H1 (cell line): ENCODE measurements at regions not wholly inside any gene's neighbourhood (a gene's known extent, or its start where the extent isn't known, plus 50 kb on each side); places are given as distances from the start of the nearest gene placed in this dataset.

Experiments
- CTCF ChIA-PET: fragments of 300-600 bp; sonication (Branson Sonifier 250); formaldehyde crosslinking; loops from one replicate; lab custom pipeline; 2021; ENCODE audit not compliant: partially characterized antibody; lab: Charles Lee
- POLR2A ChIA-PET: fragments of 300-600 bp; sonication (Branson Sonifier 250); formaldehyde crosslinking; loops from one replicate; lab custom pipeline; 2021; ENCODE audit warnings: inconsistent platforms; ENCODE audit not compliant: partially characterized antibody; lab: Charles Lee
- DNase-seq, 2 experiments: peaks; one replicate each; pipeline versions ENCODE4 v3.0.0 to v3.0.0-alpha.2; 2010 to 2022; ENCODE audit warnings: low spot score in 2 of 2, low read depth in 1 of 2, mixed read lengths in 1 of 2
- FAIRE-seq: peaks from 2 replicates; lab custom pipeline; 2011; peaks lifted over from hg19 to GRCh38; lab: Jason Lieb, UNC
- H2AFZ ChIP-seq: 2 replicates; pipeline ENCODE4 v1.8.1; 2012; ENCODE audit warnings: low read length, inconsistent platforms
- H2AK5ac ChIP-seq: 2 replicates; pipeline ENCODE4 v1.6.1; 2013; ENCODE audit warnings: low read depth, low read length
- H2BK120ac ChIP-seq: replicated peaks from 2 replicates; pipeline ENCODE3; 2013; ENCODE audit warnings: low read depth, low read length, inconsistent platforms
- H2BK12ac ChIP-seq: 2 replicates; pipeline ENCODE4 v1.6.1; 2013; ENCODE audit warnings: low read depth, low read length
- H2BK15ac ChIP-seq: 2 replicates; pipeline ENCODE4 v1.6.1; 2013; ENCODE audit warnings: low read length
- H2BK20ac ChIP-seq: 2 replicates; pipeline ENCODE4 v1.6.1; 2013; ENCODE audit warnings: low read length
- H2BK5ac ChIP-seq: 2 replicates; pipeline ENCODE4 v1.6.1; 2013; ENCODE audit warnings: low read depth, low read length
- H3K14ac ChIP-seq: 2 replicates; pipeline ENCODE4 v1.6.1; 2013; ENCODE audit warnings: inconsistent platforms; ENCODE audit not compliant: insufficient read length
- H3K18ac ChIP-seq: 2 replicates; pipeline ENCODE4 v1.6.1; 2013; ENCODE audit warnings: low read length; ENCODE audit errors: extremely low read depth
- H3K23ac ChIP-seq: 2 replicates; pipeline ENCODE4 v1.6.1; 2013; ENCODE audit warnings: inconsistent platforms; ENCODE audit not compliant: insufficient read length
- H3K23me2 ChIP-seq: 2 replicates; pipeline ENCODE4 v1.6.1; 2013; ENCODE audit warnings: low read depth, low read length
- H3K27ac ChIP-seq: 2 replicates; pipeline ENCODE4 v1.6.1; 2011; ENCODE audit warnings: low read depth, low read length, inconsistent platforms
- H3K27me3 ChIP-seq, 4 experiments: replicated peaks in 1 of 4; 1 replicate in 1 of 4; 2 replicates in 3 of 4; pipeline versions ENCODE4 v1.6.1 to v1.8.1; 2011 to 2013; ENCODE audit warnings: low read length in 3 of 4, mild to moderate bottlenecking in 3 of 4, inconsistent platforms in 2 of 4, mixed read lengths in 2 of 4, moderate library complexity in 1 of 4; ENCODE audit not compliant: control insufficient read depth in 3 of 4, insufficient read depth in 3 of 4; ENCODE audit errors: extremely low read depth in 1 of 4
- H3K36me3 ChIP-seq, 4 experiments: 2 replicates each; pipeline versions ENCODE4 v1.6.1 to v1.8.1; 2011 to 2013; ENCODE audit warnings: mild to moderate bottlenecking in 4 of 4, low read length in 3 of 4, moderate library complexity in 2 of 4, control low read depth in 1 of 4, inconsistent platforms in 1 of 4; ENCODE audit not compliant: insufficient read depth in 4 of 4, control insufficient read depth in 2 of 4
- H3K4ac ChIP-seq: replicated peaks from 2 replicates; pipeline ENCODE3; 2013; ENCODE audit warnings: low read length, low read depth, mixed read lengths, inconsistent platforms; ENCODE audit not compliant: insufficient read length
- H3K4me1 ChIP-seq, 4 experiments: replicated peaks in 1 of 4; 1 replicate in 1 of 4; 2 replicates in 3 of 4; pipeline versions ENCODE4 v1.6.1 to v1.8.1; 2011 to 2013; ENCODE audit warnings: low read length in 3 of 4, inconsistent platforms in 2 of 4, mixed read lengths in 1 of 4; ENCODE audit not compliant: insufficient read depth in 4 of 4, control insufficient read depth in 3 of 4
- H3K4me2 ChIP-seq, 2 experiments: 2 replicates each; pipeline versions ENCODE4 v1.6.1 to v1.8.1; 2011 to 2013; ENCODE audit warnings: low read depth in 2 of 2, low read length in 2 of 2, control low read depth in 1 of 2, inconsistent platforms in 1 of 2, mild to moderate bottlenecking in 1 of 2; ENCODE audit not compliant: insufficient read depth in 1 of 2
- H3K4me3 ChIP-seq, 4 experiments: fragments of 200-600, 300-600 bp in 1 of 4; sonication (generic), shearing (Covaris generic), sonication (Bioruptor Twin) in 1 of 4; 2 replicates each; pipeline versions ENCODE4 v1.5.1 to v1.8.1; 2011 to 2016; ENCODE audit warnings: low read length in 4 of 4, low read depth in 3 of 4, control low read depth in 2 of 4, inconsistent platforms in 2 of 4, mild to moderate bottlenecking in 2 of 4, mixed read lengths in 1 of 4, moderate library complexity in 1 of 4; ENCODE audit not compliant: insufficient read depth in 2 of 4; ENCODE audit errors: extremely low read depth in 1 of 4
- H3K56ac ChIP-seq: replicated peaks from 2 replicates; pipeline ENCODE3; 2013; ENCODE audit warnings: low read depth, mild to moderate bottlenecking, mixed read lengths, low read length, inconsistent platforms; ENCODE audit not compliant: insufficient read length
- H3K79me1 ChIP-seq: 2 replicates; pipeline ENCODE4 v1.6.1; 2013; ENCODE audit warnings: low read depth, low read length, control low read depth
- H3K79me2 ChIP-seq, 2 experiments: 2 replicates each; pipeline versions ENCODE4 v1.6.1 to v1.8.1; 2012 to 2013; ENCODE audit warnings: low read length in 2 of 2, mild to moderate bottlenecking in 2 of 2, inconsistent platforms in 1 of 2; ENCODE audit not compliant: insufficient read depth in 2 of 2, control insufficient read depth in 1 of 2
- H3K9ac ChIP-seq, 4 experiments: replicated peaks in 1 of 4; 1 replicate in 1 of 4; 2 replicates in 3 of 4; pipeline versions ENCODE4 v1.6.1 to v1.8.1; 2011 to 2013; ENCODE audit warnings: low read depth in 3 of 4, low read length in 3 of 4, control low read depth in 2 of 4, mild to moderate bottlenecking in 2 of 4, moderate library complexity in 2 of 4, inconsistent platforms in 1 of 4; ENCODE audit errors: extremely low read depth in 1 of 4
- H3K9me3 ChIP-seq, 2 experiments: 2 replicates each; pipeline versions ENCODE4 v1.6.1 to v1.8.1; 2012 to 2013; ENCODE audit warnings: mild to moderate bottlenecking in 2 of 2, moderate library complexity in 2 of 2, control low read depth in 1 of 2, inconsistent platforms in 1 of 2, low read depth in 1 of 2, low read length in 1 of 2, mixed read lengths in 1 of 2; ENCODE audit not compliant: insufficient read depth in 2 of 2
- H4K20me1 ChIP-seq, 2 experiments: replicated peaks in 1 of 2; 2 replicates each; pipeline versions ENCODE3 to v1.8.1; 2011 to 2013; ENCODE audit warnings: inconsistent platforms in 2 of 2, low read length in 2 of 2, mild to moderate bottlenecking in 1 of 2; ENCODE audit not compliant: insufficient read depth in 2 of 2, control insufficient read depth in 1 of 2
- H4K5ac ChIP-seq: 2 replicates; pipeline ENCODE4 v1.6.1; 2013; ENCODE audit warnings: low read length, low read depth, mixed read lengths, inconsistent platforms; ENCODE audit not compliant: insufficient read length
- H4K8ac ChIP-seq: 2 replicates; pipeline ENCODE4 v1.8.0; 2013; ENCODE audit warnings: mild to moderate bottlenecking, moderate library complexity, low read length, inconsistent platforms; ENCODE audit not compliant: insufficient read depth; ENCODE audit errors: extremely low read depth
- H4K91ac ChIP-seq: replicated peaks from 2 replicates; pipeline ENCODE3; 2013; ENCODE audit warnings: low read length, mixed read lengths, inconsistent platforms; ENCODE audit not compliant: insufficient read length
- CBX5 ChIP-seq: fragments of 300-800, 300-1000 bp; sonication (generic); IDR thresholded peaks from 2 replicates; pipeline ENCODE4 v1.7.1; 2016; ENCODE audit warnings: antibody characterized with exemption, low read length, low read depth
- CREB1 ChIP-seq: IDR thresholded peaks from 2 replicates; pipeline ENCODE4 v1.6.1; 2012; ENCODE audit warnings: inconsistent platforms
- RAD21 ChIP-seq, 2 experiments: IDR thresholded peaks in 1 of 2; conservative IDR thresholded peaks in 1 of 2; 2 replicates each; pipeline ENCODE4 v1.6.1; 2011; ENCODE audit warnings: low read depth in 2 of 2, low read length in 2 of 2, improper control_type of control experiment in 1 of 2, inconsistent platforms in 1 of 2, mild to moderate bottlenecking in 1 of 2, moderate library complexity in 1 of 2
- YY1 ChIP-seq: IDR thresholded peaks from 2 replicates; pipeline ENCODE4 v1.6.1; 2011; ENCODE audit warnings: low read depth, mild to moderate bottlenecking, low read length
- WGBS, 2 experiments: shearing (Covaris generic) in 1 of 2; methylation state at CpG; one replicate each; pipeline versions ENCODE4 v1.1.6 to v1.1.7; 2013 to 2015; ENCODE audit warnings: low lambda C conversion rate in 2 of 2, mixed read lengths in 2 of 2, inconsistent platforms in 1 of 2, low coverage in 1 of 2, missing lambda C conversion rate in 1 of 2; ENCODE audit not compliant: insufficient replicate concordance in 2 of 2, insufficient coverage in 1 of 2, insufficient read length in 1 of 2; ENCODE audit errors: extremely low coverage in 1 of 2, missing lambda C conversion rate in 1 of 2; 5-methylcytosine and 5-hydroxymethylcytosine counted together

DNA sequence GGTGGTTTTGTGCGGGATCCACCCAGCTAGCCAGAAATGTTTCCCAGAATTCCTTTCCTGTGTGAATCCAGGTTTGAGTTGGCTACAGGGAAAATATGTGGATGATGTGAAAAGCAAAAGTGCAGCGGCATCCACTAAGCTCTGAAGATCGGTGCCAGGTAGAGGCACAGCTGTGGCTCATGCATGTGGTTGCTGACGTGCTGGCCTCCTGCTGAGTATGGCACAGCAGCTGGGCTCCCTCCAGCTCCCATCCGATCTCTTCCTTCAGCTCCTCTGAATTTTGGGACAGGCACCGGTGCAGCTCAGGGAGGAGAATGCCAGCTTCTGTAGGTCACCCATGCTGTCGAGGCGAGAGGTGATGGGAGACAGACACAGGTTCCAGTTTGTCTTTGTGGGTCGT lies 84.0 kb upstream of the GSX1 start:
- Histone ChIP-seq H4K5ac (no peak overlapping the region), H3K18ac (no peak overlapping the region), H3K4ac (no peak overlapping the region), H2BK120ac (no peak overlapping the region), H3K14ac (no peak overlapping the region), H2AK5ac (no peak overlapping the region), H3K56ac (no peak overlapping the region), H2BK12ac (no peak overlapping the region), H3K4me2 (no peak overlapping the region), H3K4me1 (peaks cover 0 to 5% (median under 1%) of the 10 kb centered on the region in 4 experiments; a peak in 1 of 7 replicates), H2BK5ac (no peak overlapping the region), H3K4me3 (no peak overlapping the region), H3K27me3 (no peaks in the 10 kb centered on the region), H3K79me2 (no peaks in the 10 kb centered on the region), H2BK15ac (no peak overlapping the region), H4K91ac (no peak overlapping the region), H3K79me1 (no peaks in the 10 kb centered on the region), H2BK20ac (no peak overlapping the region), H3K27ac (no peak overlapping the region), H4K20me1 (no peaks in the 10 kb centered on the region), H3K23me2 (no peaks in the 10 kb centered on the region), H3K23ac (no peak overlapping the region), H3K9me3 (peaks cover 3 to 4% of the 10 kb centered on the region in 2 experiments; a peak in 1 of 4 replicates), H3K9ac (no peak overlapping the region), H4K8ac (no peak overlapping the region), H3K36me3 (no peaks in the 10 kb centered on the region), H2AFZ (no peak overlapping the region; the same call in 1 of the 2 replicates)
- 92% methylated on average over 9 of the region's 9 CpGs; no CpG with 5 or more reads in 1 of the 2 experiments for WGBS, 2 experiments
- CTCF ChIA-PET: interaction anchor here (1.4 to 1.9 kb wide), 3 partner anchors 20 to 122 kb away, joined by 5 to 6 read pairs (median 6); no protein-coding TSS in a partner anchor
- no peak for FAIRE-seq
- POLR2A ChIA-PET: no interaction called here
- no peak for DNase-seq
- TF ChIP-seq YY1: no peak
- no peak for TF ChIP-seq CBX5
- no peak for TF ChIP-seq CREB1
- TF ChIP-seq RAD21 (IDR thresholded peaks at IDR 0.05 in 1 of 2, conservative IDR thresholded peaks at IDR 0.05 in 1 of 2; ENCODE audit: low read depth in 2 of 2, low read length in 2 of 2): no peak
